Prostate gland (tissue), 2 donors: ENCODE measurements at regions not wholly inside any gene's neighbourhood (a gene's known extent, or its start where the extent isn't known, plus 50 kb on each side); places are given as distances from the start of the nearest gene placed in this dataset.
"Not testable (repeated sequence)": the region's sequence is repeated elsewhere in the genome, so short reads cannot be mapped to it uniquely, and the experiment has no call there.

Source experiments
- DNase-seq: peaks from one replicate; pipeline ENCODE4 v3.0.0-alpha.2; 2019; ENCODE audit warnings: low spot score
- H3K27ac ChIP-seq, 2 donors: fragments of 200-600 bp; sonication (generic); 2 replicates each; pipeline ENCODE4 v1.5.1; 2017 to 2019
- H3K27me3 ChIP-seq: fragments of 200-600 bp; sonication (generic); replicated peaks from 2 replicates; pipeline ENCODE4 v1.5.1; 2019; ENCODE audit not compliant: insufficient read depth
- H3K36me3 ChIP-seq, 2 donors: fragments of 200-600 bp; sonication (generic); 1 replicate in 1 of 2; 2 replicates in 1 of 2; pipeline versions ENCODE4 v1.5.1 to v1.8.1; 2017 to 2019
- H3K4me1 ChIP-seq: fragments of 200-600 bp; sonication (generic); replicated peaks from 2 replicates; pipeline ENCODE4 v1.5.1; 2019
- H3K4me3 ChIP-seq, 2 donors: fragments of 200-600 bp; sonication (generic); 2 replicates each; pipeline ENCODE4 v1.5.1; 2017 to 2019
- H3K9me3 ChIP-seq: fragments of 200-600 bp; sonication (generic); 2 replicates; pipeline ENCODE4 v1.5.1; 2017
- CTCF ChIP-seq, 4 experiments: fragments of 200-600 bp in 2 of 4; fragments of 450-650 bp in 2 of 4; sonication (generic) in 2 of 4; IDR thresholded peaks; 1 replicate in 3 of 4; 2 replicates in 1 of 4; pipeline ENCODE4 v1.5.1; 2016 to 2019; ENCODE audit warnings: antibody characterized with exemption in 4 of 4, mild to moderate bottlenecking in 2 of 4, moderate library complexity in 2 of 4
- POLR2A ChIP-seq: fragments of 450-650 bp; IDR thresholded peaks from one replicate; pipeline ENCODE4 v1.6.1; 2016; ENCODE audit warnings: antibody characterized with exemption, mild to moderate bottlenecking
- POLR2AphosphoS5 ChIP-seq: sonication (generic); formaldehyde crosslinking; IDR thresholded peaks from one replicate; pipeline ENCODE4 v1.6.1; 2017; ENCODE audit warnings: antibody characterized with exemption
- WGBS: methylation state at CpG from one replicate; pipeline ENCODE4 v1.1.5; 2018; 5-methylcytosine and 5-hydroxymethylcytosine counted together
- intact Hi-C: fragments of 100-400 bp; cut with DNase I; formaldehyde crosslinking; loops from one replicate; pipeline ENCODE4 v1.14.2; 2022

DNA sequence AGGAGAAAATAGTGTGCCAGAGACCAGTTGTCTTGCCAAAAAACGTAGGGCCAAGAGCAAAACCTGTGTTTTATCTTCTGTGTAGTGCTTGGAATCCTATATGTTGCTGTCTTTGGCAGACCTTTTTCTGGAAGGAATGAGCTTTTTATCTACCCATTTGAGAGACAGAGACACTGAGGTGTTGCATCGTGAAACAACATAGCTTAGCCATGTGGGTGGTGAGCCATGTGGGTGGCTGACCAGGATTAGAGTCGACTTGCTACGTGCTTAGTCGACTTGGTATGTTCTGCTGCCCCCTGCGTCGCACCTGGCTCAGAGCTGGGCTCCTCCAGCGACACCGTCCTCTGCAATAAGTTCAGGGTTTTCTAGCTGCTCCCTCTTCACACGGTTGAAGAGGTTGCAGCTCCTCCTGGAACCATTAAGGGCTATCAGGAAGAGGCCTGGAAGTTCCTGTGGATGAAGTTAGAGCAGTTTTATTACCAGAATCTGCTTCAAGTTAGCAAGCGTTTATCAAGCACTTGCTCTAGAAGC is 175.8 kb downstream of the SH2D4B start:
- no peaks in the 10 kb centered on the region for H3K9me3 ChIP-seq
- H3K27me3 ChIP-seq, result no peaks in the 10 kb centered on the region
- no peak overlapping the region for H3K4me3 ChIP-seq
- no peak overlapping the region for H3K27ac ChIP-seq
- DNase-seq, result no peak
- no peak for TF ChIP-seq POLR2A
- TF ChIP-seq POLR2AphosphoS5, result no peak
- no peak for TF ChIP-seq CTCF (IDR thresholded peaks at IDR 0.05)
- no peaks in the 10 kb centered on the region for H3K4me1 ChIP-seq
- intact Hi-C loops, result no loop called here
- WGBS, result 69% methylated on average over 11 of the region's 11 CpGs
- no peaks in the 10 kb centered on the region for H3K36me3 ChIP-seq

- no peak for DNase-seq
- WGBS, result 90% methylated on average over 11 of the region's 11 CpGs
- no peak for TF ChIP-seq POLR2AphosphoS5
- TF ChIP-seq CTCF (IDR thresholded peaks at IDR 0.05), result no peak
- intact Hi-C loops, result no loop called here
- Histone ChIP-seq H3K36me3 (no peaks in the 10 kb centered on the region), H3K4me3 (no peak overlapping the region), H3K9me3 (no peaks in the 10 kb centered on the region), H3K27me3 (no peaks in the 10 kb centered on the region), H3K4me1 (no peaks in the 10 kb centered on the region), H3K27ac (no peak overlapping the region)
Observed at GRCh38 chr10:80714566-80714965, 176.9 kb downstream of the SH2D4B start.

DNA sequence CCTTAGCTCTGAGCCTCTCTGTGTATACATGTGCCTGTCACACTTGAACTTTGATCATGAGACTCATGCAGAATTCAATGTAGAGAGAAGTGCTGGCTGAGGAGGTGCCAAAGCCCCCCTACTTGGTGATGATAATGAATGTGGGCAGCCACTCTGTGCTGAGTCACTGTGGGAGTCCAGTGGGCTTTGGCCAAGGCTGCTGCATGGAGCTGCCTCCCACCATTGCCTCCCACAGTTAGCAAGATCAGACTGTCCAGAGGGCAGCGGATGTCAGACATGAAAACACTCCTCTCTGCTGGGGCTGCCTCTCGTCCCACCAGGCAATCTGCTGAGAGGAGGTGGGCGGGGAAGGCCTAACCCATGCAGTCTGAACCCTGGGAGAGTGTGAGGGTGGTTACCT is 180.3 kb downstream of the SH2D4B start:
- no peaks in the 10 kb centered on the region for H3K36me3 ChIP-seq
- no peaks in the 10 kb centered on the region for H3K27me3 ChIP-seq
- H3K4me1 ChIP-seq, result no peaks in the 10 kb centered on the region
- 77% methylated on average over 3 of the region's 3 CpGs for WGBS
- no peak for DNase-seq
- intact Hi-C loops, result no loop called here
- TF ChIP-seq POLR2AphosphoS5 (no peak), CTCF (IDR thresholded peaks at IDR 0.05) (no peak), POLR2A (no peak)
- no peak overlapping the region for H3K27ac ChIP-seq
- H3K9me3 ChIP-seq, result no peaks in the 10 kb centered on the region
- H3K4me3 ChIP-seq, result no peak overlapping the region

GRCh38 chr10:80719935-80720334 is 182.2 kb downstream of the SH2D4B start:
- intact Hi-C loops, result no loop called here
- no peaks in the 10 kb centered on the region for H3K27me3 ChIP-seq
- H3K4me1 ChIP-seq, result no peaks in the 10 kb centered on the region
- TF ChIP-seq POLR2AphosphoS5 (no peak), POLR2A (no peak), CTCF (IDR thresholded peaks at IDR 0.05) (no peak)
- no peak overlapping the region for H3K27ac ChIP-seq
- WGBS, result 88% methylated on average over 5 of the region's 5 CpGs
- no peak overlapping the region for H3K4me3 ChIP-seq
- DNase-seq, result no peak
- no peaks in the 10 kb centered on the region for H3K9me3 ChIP-seq
- H3K36me3 ChIP-seq, result no peaks in the 10 kb centered on the region

GRCh38 chr10:80720549-80720948 is 182.8 kb downstream of the SH2D4B start:
- Histone ChIP-seq H3K27me3 (no peaks in the 10 kb centered on the region), H3K4me1 (no peaks in the 10 kb centered on the region), H3K4me3 (no peak overlapping the region), H3K36me3 (no peaks in the 10 kb centered on the region), H3K27ac (no peak overlapping the region), H3K9me3 (no peaks in the 10 kb centered on the region)
- intact Hi-C loops, result no loop called here
- no peak for DNase-seq
- WGBS, result 45% methylated on average over 3 of the region's 3 CpGs
- TF ChIP-seq POLR2AphosphoS5, result no peak
- TF ChIP-seq CTCF (IDR thresholded peaks at IDR 0.05), result no peak
- no peak for TF ChIP-seq POLR2A

GRCh38 chr10:80728354-80728753 is 190.7 kb downstream of the SH2D4B start:
- H3K4me3 ChIP-seq, H3K27me3 ChIP-seq, DNase-seq, intact Hi-C loops, H3K27ac ChIP-seq, H3K9me3 ChIP-seq, H3K36me3 ChIP-seq, H3K4me1 ChIP-seq: not testable (repeated sequence)
- WGBS, result 99% methylated on average over 15 of the region's 15 CpGs
